GM12878 (cell line): ENCODE measurements at regions not wholly inside any gene's neighbourhood (a gene's known extent, or its start where the extent isn't known, plus 50 kb on each side); places are given as distances from the start of the nearest gene placed in this dataset.

Experiments
- ATAC-seq: fragments of 200-7000 bp; cut with Tn5 transposase; 3 replicates; pipeline ENCODE4 v1.9.1; 2020; ENCODE audit warnings: mild to moderate bottlenecking, moderate library complexity
- BruUV-seq: library from RNA; stranded (reverse); fragments of 400-500 nt; replicated peaks from 2 replicates; lab custom pipeline; 2021; lab: Mats Ljungman, UMichigan
- CTCF ChIA-PET: fragments of 300-600 bp; sonication (Branson Sonifier 250); formaldehyde crosslinking; extraction: SDS; loops from one replicate; lab custom pipeline; 2021; ENCODE audit warnings: inconsistent platforms; lab: Yijun Ruan, JAX
- POLR2A ChIA-PET: fragments of 350-600 bp; formaldehyde crosslinking; extraction: SDS; loops from one replicate; lab custom pipeline; 2021; ENCODE audit warnings: inconsistent platforms; lab: Charles Lee
- RAD21 ChIA-PET: fragments of 300-600 bp; sonication (Branson Sonifier 250); formaldehyde crosslinking; loops from one replicate; lab custom pipeline; 2023; ENCODE audit warnings: antibody characterized with exemption; ENCODE audit not compliant: unreplicated experiment; lab: Charles Lee
- SMC1A ChIA-PET: fragments of 300-600 bp; sonication (Branson Sonifier 250); formaldehyde crosslinking; loops from one replicate; lab custom pipeline; 2023; ENCODE audit not compliant: unreplicated experiment, uncharacterized antibody; lab: Charles Lee
- DNase-seq: peaks from one replicate; pipeline ENCODE4 v3.0.0-alpha.2; 2011; ENCODE audit warnings: low read depth, low spot score
- FAIRE-seq: peaks from 3 replicates; lab custom pipeline; 2011; peaks lifted over from hg19 to GRCh38; lab: Jason Lieb, UNC
- H2AFZ ChIP-seq: 2 replicates; pipeline ENCODE4 v1.6.0; 2011; ENCODE audit warnings: low read depth, low read length, control low read depth; ENCODE audit not compliant: control insufficient read depth
- H3K27ac ChIP-seq: 2 replicates; pipeline ENCODE4 v1.5.1; 2011; ENCODE audit warnings: control low read depth; ENCODE audit not compliant: control insufficient read depth, insufficient read depth
- H3K27me3 ChIP-seq, 2 experiments: replicated peaks in 1 of 2; 2 replicates each; pipeline versions ENCODE4 v1.6.0 to v1.6.1; 2011; ENCODE audit warnings: low read length in 1 of 2; ENCODE audit not compliant: control insufficient read depth in 2 of 2, insufficient read depth in 2 of 2
- H3K36me3 ChIP-seq, 2 experiments: 2 replicates each; pipeline ENCODE4 v1.5.1; 2011; ENCODE audit warnings: low read length in 1 of 2; ENCODE audit not compliant: control insufficient read depth in 2 of 2, insufficient read depth in 2 of 2
- H3K4me1 ChIP-seq: 2 replicates; pipeline ENCODE4 v1.6.1; 2011; ENCODE audit warnings: mild to moderate bottlenecking, low read length, moderate library complexity, mixed read lengths; ENCODE audit not compliant: control insufficient read depth, insufficient read depth
- H3K4me2 ChIP-seq: 2 replicates; pipeline ENCODE4 v1.6.0; 2011; ENCODE audit warnings: control low read depth; ENCODE audit not compliant: control insufficient read depth, insufficient read depth
- H3K4me3 ChIP-seq: fragments of 200-600 bp; sonication (generic); 2 replicates; pipeline ENCODE4 v1.5.1; 2016
- H3K79me2 ChIP-seq: 2 replicates; pipeline ENCODE4 v1.6.0; 2011; ENCODE audit warnings: low read length; ENCODE audit not compliant: control insufficient read depth, insufficient read depth
- H3K9ac ChIP-seq: 2 replicates; pipeline ENCODE4 v1.8.0; 2011; ENCODE audit warnings: low read length, control low read depth, mixed read lengths; ENCODE audit not compliant: control insufficient read depth, insufficient read depth
- H3K9me3 ChIP-seq: replicated peaks from 3 replicates; pipeline ENCODE4 v1.5.1; 2011; ENCODE audit warnings: mild to moderate bottlenecking, low read length; ENCODE audit not compliant: control insufficient read depth, insufficient read depth
- H4K20me1 ChIP-seq: 2 replicates; pipeline ENCODE4 v1.6.0; 2011; ENCODE audit not compliant: control insufficient read depth, insufficient read depth
- EED ChIP-seq: sonication (generic); IDR thresholded peaks from 2 replicates; pipeline ENCODE4 v1.6.1; 2016; ENCODE audit warnings: antibody characterized with exemption, low read depth
- KLF5 ChIP-seq: fragments of 450-650 bp; IDR thresholded peaks from 2 replicates; pipeline ENCODE4 v1.6.1; 2014; ENCODE audit warnings: mild to moderate bottlenecking; ENCODE audit not compliant: partially characterized antibody
- RUNX3 ChIP-seq: IDR thresholded peaks from 2 replicates; pipeline ENCODE4 v1.6.1; 2012; ENCODE audit warnings: low read length, inconsistent platforms
- ZBTB11 ChIP-seq: fragments of 450-650 bp; formaldehyde crosslinking; IDR thresholded peaks from 2 replicates; pipeline ENCODE4 v1.5.0; 2022; ENCODE audit warnings: mild to moderate bottlenecking, missing genetic modification characterization
- ZBTB40 ChIP-seq: fragments of 450-650 bp; IDR thresholded peaks from 2 replicates; pipeline ENCODE4 v1.6.1; 2016; ENCODE audit warnings: mild to moderate bottlenecking, moderate library complexity, borderline replicate concordance
- ZNF217 ChIP-seq: fragments of 450-650 bp; IDR thresholded peaks from 2 replicates; pipeline ENCODE4 v1.6.1; 2017; ENCODE audit warnings: antibody characterized with exemption, mild to moderate bottlenecking
- WGBS: methylation state at CpG from one replicate; pipeline ENCODE4 v1.1.6; 2016; ENCODE audit warnings: low lambda C conversion rate; ENCODE audit not compliant: insufficient replicate concordance, insufficient coverage; ENCODE audit errors: missing lambda C conversion rate; 5-methylcytosine and 5-hydroxymethylcytosine counted together
- in situ Hi-C: fragments of 300-500 bp; cut with MboI; formaldehyde crosslinking; loops from 9 replicates; pipeline ENCODE4 v1.14.3; 2018; ENCODE audit warnings: mixed read lengths
- intact Hi-C: fragments of 100-400 bp; cut with micrococcal nuclease; formaldehyde crosslinking; loops from one replicate; pipeline ENCODE4 v1.14.2; 2022; ENCODE audit not compliant: unreplicated experiment

- no peak for TF ChIP-seq ZBTB11 (CRISPR knock-in tag)
- TF ChIP-seq EED, result 0 out of 2 replicates have a peak, but pooled peaks have one; percentile 28
Measured at GRCh38 chr2:9779596-9780264, 63.5 kb upstream of the TAF1B start (continued).

- WGBS, result 62% methylated on average over 10 of the region's 10 CpGs
- 0 out of 2 replicates have a peak, but pooled peaks have one; percentile 40 for TF ChIP-seq RUNX3
- TF ChIP-seq ZNF217, result no peak
- TF ChIP-seq KLF5, result no peak
- peak; percentile 94 for TF ChIP-seq ZBTB40
- Histone ChIP-seq H3K9ac (no peak overlapping the region), H3K4me2 (no peak overlapping the region; the same call in 1 of the 2 replicates), H3K36me3 (no peaks in the 10 kb centered on the region), H3K79me2 (no peaks in the 10 kb centered on the region), H4K20me1 (no peaks in the 10 kb centered on the region), H2AFZ (no peak overlapping the region), H3K27me3 (no peaks in the 10 kb centered on the region), H3K4me3 (no peak overlapping the region), H3K9me3 (no peaks in the 10 kb centered on the region; the same call in 2 of the 3 replicates), H3K27ac (no peak overlapping the region), H3K4me1 (peaks cover 8% of the 10 kb centered on the region)
- FAIRE-seq (no peak), DNase-seq (no peak), ATAC-seq (no peak)
- no TSS peak for BruUV-seq
- intact Hi-C loops (no loop called here), in situ Hi-C loops (no loop called here)
- RAD21 ChIA-PET, result no interaction called here
- CTCF ChIA-PET, result interaction anchor here (0.9 to 1.2 kb wide), 2 partner anchors 10 to 266 kb away, joined by 3 to 7 read pairs; no protein-coding TSS in a partner anchor
- SMC1A ChIA-PET, result interaction anchor here (1.0 kb wide), 1 partner anchor 11 kb away, joined by 4 read pairs; no protein-coding TSS in a partner anchor
- POLR2A ChIA-PET, result no interaction called here
Measured at GRCh38 chr2:9780368-9781130, 62.7 kb upstream of the TAF1B start.
